ENCODE measurements at regions not wholly inside any gene's neighbourhood (a gene's known extent, or its start where the extent isn't known, plus 50 kb on each side); places are given as distances from the start of the nearest gene placed in this dataset.
"Not testable (repeated sequence)": the region's sequence is repeated elsewhere in the genome, so short reads cannot be mapped to it uniquely, and the experiment has no call there.

GRCh38 chr7:69389216-69389615 lies 209.1 kb upstream of the AUTS2 start:
- H3K36me3 ChIP-seq: no peaks in the 10 kb centered on the region
- H3K4me1 ChIP-seq: peaks cover 0 to 15% (median 10%) of the 10 kb centered on the region in 4 donors
- no peak overlapping the region for H3K4me3 ChIP-seq
- no peak for TF ChIP-seq POLR2A (IDR thresholded peaks at IDR 0.05; ENCODE audit: low read depth)
- TF ChIP-seq POLR2AphosphoS5 (IDR thresholded peaks at IDR 0.05): no peak
- no peak for TF ChIP-seq EP300 (IDR thresholded peaks at IDR 0.05)
- TF ChIP-seq, protein P1, sequence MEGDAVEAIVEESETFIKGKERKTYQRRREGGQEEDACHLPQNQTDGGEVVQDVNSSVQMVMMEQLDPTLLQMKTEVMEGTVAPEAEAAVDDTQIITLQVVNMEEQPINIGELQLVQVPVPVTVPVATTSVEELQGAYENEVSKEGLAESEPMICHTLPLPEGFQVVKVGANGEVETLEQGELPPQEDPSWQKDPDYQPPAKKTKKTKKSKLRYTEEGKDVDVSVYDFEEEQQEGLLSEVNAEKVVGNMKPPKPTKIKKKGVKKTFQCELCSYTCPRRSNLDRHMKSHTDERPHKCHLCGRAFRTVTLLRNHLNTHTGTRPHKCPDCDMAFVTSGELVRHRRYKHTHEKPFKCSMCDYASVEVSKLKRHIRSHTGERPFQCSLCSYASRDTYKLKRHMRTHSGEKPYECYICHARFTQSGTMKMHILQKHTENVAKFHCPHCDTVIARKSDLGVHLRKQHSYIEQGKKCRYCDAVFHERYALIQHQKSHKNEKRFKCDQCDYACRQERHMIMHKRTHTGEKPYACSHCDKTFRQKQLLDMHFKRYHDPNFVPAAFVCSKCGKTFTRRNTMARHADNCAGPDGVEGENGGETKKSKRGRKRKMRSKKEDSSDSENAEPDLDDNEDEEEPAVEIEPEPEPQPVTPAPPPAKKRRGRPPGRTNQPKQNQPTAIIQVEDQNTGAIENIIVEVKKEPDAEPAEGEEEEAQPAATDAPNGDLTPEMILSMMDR (IDR thresholded peaks at IDR 0.05): no peak
- intact Hi-C loops (cut with DNase I): no loop called here
- whole genome bisulfite sequencing: 75% methylated on average over 4 of the region's 4 CpGs
- H3K27ac ChIP-seq (replicated peaks in 1 of 4): peak overlapping the region; percentile 45 to 70 (median 54)
- DNase-seq (ENCODE audit: extremely low spot score): no peak
- no peaks in the 10 kb centered on the region for H3K27me3 ChIP-seq
- no peaks in the 10 kb centered on the region for H3K9me3 ChIP-seq

GRCh38 chr7:69393912-69394311 lies 204.4 kb upstream of the AUTS2 start:
- H3K4me3 ChIP-seq; H3K27ac ChIP-seq (replicated peaks in 1 of 4); intact Hi-C loops (cut with DNase I); DNase-seq (ENCODE audit: extremely low spot score); H3K36me3 ChIP-seq; H3K27me3 ChIP-seq; H3K9me3 ChIP-seq: not testable (repeated sequence)
- WGBS: 100% methylated on average over 8 of the region's 30 CpGs
- peaks cover 0 to 22% (median 16%) of the 10 kb centered on the region in 4 donors for H3K4me1 ChIP-seq

GRCh38 chr7:69395061-69395714 lies 203.1 kb upstream of the AUTS2 start:
- Histone ChIP-seq H3K4me1 (peaks cover 0 to 18% (median 15%) of the 10 kb centered on the region in 4 donors), H3K9me3 (no peaks in the 10 kb centered on the region), H3K4me3 (no peak overlapping the region), H3K27ac (replicated peaks in 1 of 4) (no peak overlapping the region), H3K36me3 (no peaks in the 10 kb centered on the region), H3K27me3 (no peaks in the 10 kb centered on the region)
- WGBS: 85% methylated on average over 5 of the region's 8 CpGs
- TF ChIP-seq EP300 (IDR thresholded peaks at IDR 0.05) (no peak), POLR2AphosphoS5 (IDR thresholded peaks at IDR 0.05) (peak in 1 of 2 donors; percentile 11)
- no peak for DNase-seq (ENCODE audit: extremely low spot score)
- intact Hi-C loops (cut with DNase I): no loop called here

DNA sequence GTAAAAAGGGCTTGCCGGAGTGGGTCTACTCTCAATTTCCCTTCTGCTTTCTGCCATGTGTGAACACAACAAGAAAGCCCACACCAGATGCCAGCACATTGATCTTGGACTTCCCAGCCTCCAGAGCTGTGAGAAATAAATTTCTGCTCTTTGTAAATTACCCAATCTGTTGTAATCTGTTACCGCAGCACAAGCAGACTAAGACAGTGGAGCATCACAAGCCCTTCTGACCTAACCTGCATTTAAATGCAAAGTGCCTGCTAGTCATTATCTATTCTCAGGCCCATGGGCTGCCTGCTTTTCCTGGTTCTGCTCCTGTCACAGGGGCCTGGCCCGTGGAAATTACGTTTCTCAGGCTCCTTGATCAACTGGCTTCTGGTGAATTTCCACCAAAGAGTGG lies 199.3 kb upstream of the AUTS2 start:
- TF ChIP-seq EP300 (IDR thresholded peaks at IDR 0.05) (no peak), POLR2AphosphoS5 (IDR thresholded peaks at IDR 0.05) (no peak), POLR2A (IDR thresholded peaks at IDR 0.05; ENCODE audit: low read depth) (no peak)
- TF ChIP-seq, protein P1 (IDR thresholded peaks at IDR 0.05): no peak
- 87% methylated on average over 4 of the region's 4 CpGs for WGBS
- Histone ChIP-seq H3K4me1 (peaks cover 0 to 18% (median 15%) of the 10 kb centered on the region in 4 donors), H3K27ac (replicated peaks in 1 of 4) (no peak overlapping the region), H3K9me3 (no peaks in the 10 kb centered on the region), H3K36me3 (no peaks in the 10 kb centered on the region), H3K27me3 (no peaks in the 10 kb centered on the region), H3K4me3 (no peak overlapping the region)
- intact Hi-C loops (cut with DNase I): no loop called here
- no peak for DNase-seq (ENCODE audit: extremely low spot score)

DNA sequence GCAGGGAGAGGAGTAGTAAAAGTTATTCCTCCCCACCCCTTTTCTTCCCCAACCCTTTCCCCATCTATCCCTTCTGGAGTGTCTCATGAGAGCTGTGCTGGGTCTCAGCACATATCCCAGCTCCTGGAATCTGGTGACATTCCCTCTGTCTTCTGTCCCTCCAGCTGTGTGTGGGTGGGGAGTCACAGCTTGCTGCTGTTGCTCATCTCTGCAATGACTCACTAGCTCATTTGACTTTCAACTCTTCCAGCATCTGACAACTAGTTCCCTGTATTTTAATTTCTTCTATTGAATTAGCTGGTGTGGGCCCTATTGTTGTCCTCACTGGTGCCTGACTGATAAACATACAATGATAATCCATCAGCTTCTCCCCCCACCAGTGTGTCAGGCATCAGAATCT lies 198.9 kb upstream of the AUTS2 start:
- H3K9me3 ChIP-seq: no peaks in the 10 kb centered on the region
- no peak overlapping the region for H3K27ac ChIP-seq (replicated peaks in 1 of 4)

More for the DNA sequence above, 198.9 kb upstream of the AUTS2 start:
- Histone ChIP-seq H3K36me3 (no peaks in the 10 kb centered on the region), H3K27me3 (no peaks in the 10 kb centered on the region), H3K4me1 (peaks cover 0 to 17% (median 15%) of the 10 kb centered on the region in 4 donors), H3K4me3 (no peak overlapping the region)
- intact Hi-C loops (cut with DNase I): no loop called here
- TF ChIP-seq, protein P1 (IDR thresholded peaks at IDR 0.05): no peak
- no peak for TF ChIP-seq POLR2A (IDR thresholded peaks at IDR 0.05; ENCODE audit: low read depth)
- no peak for TF ChIP-seq EP300 (IDR thresholded peaks at IDR 0.05)
- DNase-seq (ENCODE audit: extremely low spot score): no peak

Data from esophagus muscularis mucosa (tissue), 4 donors.